GM18873 (cell line): ENCODE measurements at regions not wholly inside any gene's neighbourhood (a gene's known extent, or its start where the extent isn't known, plus 50 kb on each side); places are given as distances from the start of the nearest gene placed in this dataset.
A peak's percentile ranks its signal among the peaks of the same experiment; 100 is the strongest.

Experiments used
- ATAC-seq: cut with Tn5 transposase; IDR thresholded peaks from one replicate; pipeline ENCODE4 v1.9.1; 2021; ENCODE audit warnings: mild to moderate bottlenecking, moderate library complexity, moderate number of reproducible peaks; ENCODE audit not compliant: unreplicated experiment, low FRiP score

DNA sequence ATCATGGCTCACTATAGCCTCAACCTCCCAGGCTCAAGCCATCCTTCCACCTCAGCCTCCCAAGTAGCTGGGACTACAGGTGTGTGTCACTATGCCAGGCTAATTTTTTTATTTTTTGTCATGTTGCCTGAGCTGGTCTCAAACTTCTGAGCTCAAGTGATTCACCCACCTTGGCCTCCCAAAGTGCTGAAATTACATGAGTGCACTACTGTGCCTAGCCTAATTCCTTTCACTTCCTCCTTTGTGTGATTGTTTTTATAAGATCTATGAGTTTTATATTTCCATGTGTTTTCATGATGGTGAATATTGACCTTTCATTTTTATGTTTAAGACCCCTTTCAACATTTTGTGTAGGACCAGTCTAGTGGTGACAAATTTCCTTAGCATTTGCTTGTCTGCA, 55.2 kb upstream of the IL12B start:
- ATAC-seq, result no peak

DNA sequence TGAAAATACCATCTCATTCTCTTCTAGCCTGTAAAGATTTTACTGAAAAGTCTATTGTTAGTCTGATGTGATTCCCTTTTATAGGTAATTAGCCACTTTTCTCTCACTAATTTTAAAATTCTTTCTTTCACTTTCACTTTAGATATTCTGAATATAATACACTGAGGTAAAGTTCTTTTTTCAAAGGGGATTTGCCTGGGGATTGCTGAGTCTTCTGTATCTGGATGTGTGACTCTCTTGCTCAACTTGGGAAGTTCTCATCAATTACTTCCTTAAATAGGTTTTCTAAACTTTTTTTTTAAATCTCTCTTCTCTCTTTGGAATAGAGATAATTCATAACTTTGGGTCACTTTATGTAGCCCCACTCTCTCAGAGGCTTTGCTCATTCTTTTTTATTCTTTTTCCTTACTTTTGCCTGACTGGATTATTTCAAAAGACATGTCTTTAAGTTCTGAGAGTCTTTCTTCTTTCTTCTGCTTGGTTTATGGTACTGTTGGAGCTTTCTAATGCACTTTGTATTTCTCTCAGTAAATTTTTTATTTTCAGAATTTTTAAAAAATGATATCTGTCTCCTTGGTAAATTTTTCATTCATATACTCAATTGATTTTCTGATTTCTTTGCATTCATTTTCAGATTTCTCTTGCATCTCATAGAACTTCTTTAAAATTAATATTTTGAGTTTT, 55.9 kb upstream of the IL12B start:
- no peak for ATAC-seq

DNA sequence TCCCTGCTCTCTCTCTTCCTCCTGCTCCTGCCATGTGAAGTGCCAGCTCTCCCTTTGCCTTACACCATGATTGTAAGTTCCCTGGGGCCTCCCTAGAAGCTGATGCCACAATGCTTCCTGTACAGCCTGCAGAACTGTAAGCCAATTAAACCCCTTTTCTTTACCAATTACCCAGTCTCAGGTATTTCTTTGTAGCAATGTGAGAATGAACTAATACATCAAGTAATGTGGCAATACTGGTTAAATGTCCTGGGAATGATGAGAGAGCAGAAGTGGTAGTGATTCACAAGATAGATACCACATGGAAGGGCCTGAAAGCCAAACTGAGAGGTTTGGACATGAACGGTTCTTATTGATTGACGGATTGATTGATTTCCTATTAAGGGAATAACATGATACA, 62.6 kb upstream of the IL12B start:
- ATAC-seq, result no peak

DNA sequence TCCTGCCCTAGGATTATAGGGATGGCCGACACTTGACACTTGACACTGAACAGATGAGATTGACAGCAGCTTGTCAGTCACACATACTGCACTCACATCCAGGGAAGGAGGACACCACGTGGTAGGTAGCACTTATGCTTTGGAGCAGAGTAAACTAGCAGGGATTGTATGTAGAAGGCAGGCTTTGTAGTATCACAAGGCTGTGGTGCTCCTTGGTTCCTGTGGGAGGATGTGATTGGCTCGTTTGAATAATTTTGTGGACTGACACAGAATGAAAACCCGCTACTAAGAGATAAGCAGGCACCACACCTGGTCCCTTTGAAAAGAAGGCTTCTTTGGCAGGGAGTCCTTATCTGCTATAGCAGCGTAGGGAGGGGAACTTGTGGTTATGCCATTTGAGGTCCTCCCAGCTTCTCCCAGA, 63.6 kb upstream of the IL12B start:
- ATAC-seq, result no peak

- no peak for ATAC-seq
These were observed 64.9 kb upstream of the IL12B start for GRCh38 chr5:159395202-159395601.

DNA sequence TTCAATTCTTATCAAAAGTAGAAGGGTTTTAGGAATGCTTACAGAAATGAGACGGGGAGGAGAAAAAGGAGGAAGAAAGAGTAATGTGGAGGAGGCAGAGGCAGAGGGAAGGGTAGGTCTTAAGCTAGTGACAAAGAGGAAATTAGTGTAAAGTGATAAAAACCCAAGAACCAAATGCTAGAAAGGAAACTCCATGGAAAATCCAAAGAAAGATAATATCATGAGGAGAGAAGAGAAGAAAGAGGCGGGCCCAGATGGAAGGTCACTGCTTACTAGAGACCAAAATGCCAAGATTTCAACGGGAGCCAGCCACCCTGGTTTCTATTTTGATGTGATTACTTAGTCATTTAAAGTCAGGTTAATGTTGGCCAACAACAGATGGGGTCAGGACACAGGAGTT, 68.6 kb upstream of the IL12B start:
- no peak for ATAC-seq

DNA sequence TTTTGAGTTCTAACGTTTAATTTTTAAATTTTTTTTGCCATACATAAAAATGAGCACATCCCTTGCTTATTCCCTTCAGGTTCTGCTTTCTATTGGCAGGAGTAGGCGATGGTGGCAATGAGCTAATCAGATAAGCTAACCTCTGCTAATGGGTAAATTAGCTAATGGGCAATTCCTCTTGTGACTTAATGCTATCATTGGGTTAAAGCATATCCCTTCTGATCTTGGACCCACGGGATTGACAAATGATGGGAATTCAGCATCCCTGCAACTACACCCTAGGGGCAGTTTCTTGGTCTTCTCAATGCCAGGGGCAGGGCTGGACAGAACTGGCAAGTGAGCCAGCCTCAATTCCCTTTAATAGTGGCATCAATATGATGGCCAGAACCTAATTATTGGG, 70.2 kb upstream of the IL12B start:
- ATAC-seq, result no peak

DNA sequence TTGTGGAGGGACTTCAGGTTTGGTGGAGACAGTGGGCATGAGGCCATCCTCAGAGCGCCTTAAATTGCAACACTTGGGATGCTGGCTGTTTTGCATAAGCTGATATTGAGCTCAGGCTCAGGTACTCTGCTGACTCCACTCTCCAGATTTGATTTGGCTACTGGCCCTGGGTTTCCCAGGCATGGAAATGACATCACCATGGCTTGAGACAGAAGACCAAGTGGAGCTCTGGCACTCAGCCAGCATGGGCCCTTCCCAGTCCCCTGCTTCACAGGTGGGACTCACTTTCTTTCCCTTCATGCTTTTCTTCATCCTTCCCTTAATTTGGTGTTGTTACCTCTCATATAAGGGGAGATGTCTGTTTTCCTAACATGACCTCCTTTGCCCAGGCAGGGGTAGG, 72.0 kb upstream of the IL12B start:
- no peak for ATAC-seq

DNA sequence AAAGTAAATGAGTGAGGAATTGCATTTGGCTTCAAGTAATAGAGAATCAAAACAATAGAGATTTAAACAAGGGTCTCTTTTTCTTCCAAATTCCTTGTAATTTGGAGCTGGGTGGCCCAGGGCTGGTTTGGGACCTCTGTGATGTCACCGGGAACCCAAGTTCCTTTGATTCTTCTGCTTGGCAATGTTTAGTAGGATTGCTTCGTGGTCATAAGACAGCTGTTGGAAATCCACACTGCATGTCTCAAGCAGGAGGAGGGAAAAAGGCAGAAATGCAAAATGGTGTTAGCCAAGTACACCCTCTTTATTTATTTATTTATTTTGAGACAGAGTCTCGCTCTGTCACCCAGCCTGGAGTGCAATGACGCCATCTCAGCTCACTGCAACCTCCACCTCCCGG, 72.6 kb upstream of the IL12B start:
- no peak for ATAC-seq

DNA sequence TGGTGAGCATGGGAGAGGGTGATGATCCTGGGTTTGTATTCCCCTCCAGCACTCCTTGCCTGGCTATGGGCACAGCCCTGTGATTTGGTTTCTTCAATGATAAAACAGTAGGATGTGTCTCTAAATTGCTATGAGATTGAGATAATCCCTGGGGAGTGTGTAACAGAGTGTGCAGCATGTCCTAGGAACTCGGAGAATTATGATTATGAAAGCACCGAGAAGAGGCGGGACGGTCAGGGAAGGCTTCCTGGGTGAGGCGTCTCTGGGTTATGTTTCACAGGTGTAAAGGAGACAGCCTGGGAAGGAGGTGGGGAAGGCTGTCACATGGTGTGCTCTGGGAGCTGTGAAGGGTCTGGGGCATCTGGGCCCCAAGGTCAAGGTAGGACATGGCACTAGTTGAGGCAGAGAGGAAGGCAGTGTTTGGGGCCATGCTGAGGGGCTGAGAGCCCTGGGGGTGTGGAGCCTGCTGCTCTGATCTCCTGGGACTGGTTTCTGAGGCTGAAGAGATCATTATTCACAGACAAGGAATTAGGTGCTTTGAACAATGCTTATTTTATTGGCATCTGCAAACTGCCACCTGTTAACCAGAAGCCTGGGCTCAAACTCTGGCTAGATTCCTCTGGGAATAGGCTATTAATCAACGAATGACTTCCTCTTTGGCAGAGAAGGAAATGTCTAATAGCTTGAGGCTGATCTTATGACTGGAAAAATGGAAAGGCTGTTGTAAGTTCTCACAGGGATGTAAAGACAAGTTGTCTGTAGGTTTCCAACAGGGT, 73.8 kb upstream of the IL12B start:
- ATAC-seq, result no peak

DNA sequence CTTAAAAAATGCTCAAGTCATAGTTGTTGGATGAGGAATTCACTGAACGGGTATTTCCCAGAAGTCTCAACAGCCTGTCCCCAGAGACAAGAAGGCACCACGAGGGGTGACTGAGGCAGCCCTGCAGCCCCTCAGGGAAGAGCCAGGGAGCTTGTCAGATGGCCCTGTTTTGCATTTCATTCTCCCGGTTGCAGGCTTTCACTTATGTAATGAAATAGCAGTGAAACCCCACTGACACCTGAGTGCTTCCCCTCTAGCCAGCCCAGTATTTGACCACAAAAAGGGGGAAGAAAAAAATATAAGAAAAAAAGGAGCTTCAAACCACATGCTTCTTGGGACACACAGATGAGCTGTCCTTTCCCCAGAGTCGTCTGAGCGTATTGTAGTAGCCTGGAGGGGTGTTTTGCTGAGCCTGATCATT, 75.3 kb upstream of the IL12B start:
- peak; percentile 54 for ATAC-seq

DNA sequence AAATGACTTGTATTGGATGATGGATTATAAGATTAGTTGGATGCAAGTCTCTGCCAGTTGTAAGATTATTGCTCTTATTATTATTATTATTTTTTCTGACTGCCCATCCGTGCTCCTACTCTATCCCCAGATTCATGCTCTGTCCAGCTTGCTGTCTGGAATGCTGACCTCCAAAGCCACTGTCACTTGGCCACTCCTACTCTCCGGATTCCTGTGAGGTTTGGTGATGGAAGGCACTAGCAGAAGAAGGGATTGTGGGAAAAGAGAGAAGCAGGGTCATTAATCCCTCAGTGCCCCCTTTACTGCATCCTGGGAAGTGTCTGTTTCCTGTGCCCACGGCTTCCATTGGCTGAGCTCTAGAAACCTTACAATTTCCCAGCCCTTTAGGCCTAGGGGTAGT, 76.3 kb upstream of the IL12B start:
- no peak for ATAC-seq

GRCh38 chr5:159409801-159410200, 79.5 kb upstream of the IL12B start:
- ATAC-seq, result peak; percentile 44

DNA sequence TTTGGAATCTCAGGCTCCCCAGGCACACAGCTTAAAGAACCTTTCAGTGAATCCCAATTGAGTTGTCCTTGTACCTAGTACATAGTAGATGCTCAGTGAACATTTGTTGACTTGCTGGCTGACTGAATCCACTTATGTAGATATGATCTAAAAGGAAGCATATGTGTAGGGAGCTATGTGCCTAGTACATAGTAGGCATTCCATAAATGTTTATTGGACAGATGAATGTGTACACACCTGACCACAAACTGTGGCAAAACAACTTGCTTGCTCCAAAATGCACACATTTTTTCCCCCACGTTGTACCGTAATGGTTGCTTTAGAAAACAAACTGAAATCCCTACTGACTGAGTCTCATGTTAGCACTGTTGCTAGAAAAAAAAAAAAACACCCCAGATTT, 80.2 kb upstream of the IL12B start:
- ATAC-seq, result no peak

- ATAC-seq, result no peak
These were observed 80.8 kb upstream of the IL12B start for GRCh38 chr5:159411115-159411514.

- ATAC-seq, result peak; percentile 62
These were observed 82.2 kb upstream of the IL12B start for GRCh38 chr5:159412284-159413046.

DNA sequence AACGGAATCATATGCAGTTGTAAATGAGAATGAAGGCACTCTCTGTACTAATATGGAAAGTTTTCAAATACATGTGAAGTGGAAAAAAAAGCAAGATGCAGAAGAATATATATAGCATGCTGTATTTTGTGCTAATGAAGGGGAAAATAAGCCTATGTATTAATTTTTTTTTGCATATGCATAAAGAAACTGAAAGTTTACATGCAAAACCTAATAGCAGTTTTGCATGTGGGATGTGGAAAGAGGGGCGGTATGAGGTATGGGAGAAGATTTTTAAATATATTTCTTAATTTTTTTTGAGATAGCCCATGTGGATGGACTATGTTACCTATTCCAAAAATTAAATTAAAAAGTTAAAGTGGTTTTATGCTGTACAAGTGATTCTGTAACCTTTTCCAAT, 83.7 kb upstream of the IL12B start:
- ATAC-seq, result no peak

- ATAC-seq, result no peak
These were observed 85.1 kb upstream of the IL12B start for GRCh38 chr5:159415301-159415937.

DNA sequence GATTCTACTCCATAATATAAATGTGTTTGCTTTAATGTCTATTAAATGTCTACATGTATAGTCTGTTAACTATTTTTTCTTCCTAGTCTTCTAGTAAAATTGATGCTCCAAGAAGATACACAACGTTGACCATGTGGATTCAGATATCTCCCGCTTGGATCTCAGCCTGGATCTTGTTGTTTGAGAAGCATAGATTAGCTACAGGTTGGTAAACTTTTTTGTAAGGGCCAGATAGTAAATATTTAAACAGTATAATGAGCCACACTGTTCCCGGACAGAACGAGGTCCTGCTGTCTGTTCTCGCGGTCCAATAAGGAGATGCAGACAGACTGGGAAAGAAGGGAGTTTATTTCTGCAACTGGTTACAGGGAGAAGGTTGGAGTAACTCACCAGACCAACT, 86.2 kb upstream of the IL12B start:
- no peak for ATAC-seq

DNA sequence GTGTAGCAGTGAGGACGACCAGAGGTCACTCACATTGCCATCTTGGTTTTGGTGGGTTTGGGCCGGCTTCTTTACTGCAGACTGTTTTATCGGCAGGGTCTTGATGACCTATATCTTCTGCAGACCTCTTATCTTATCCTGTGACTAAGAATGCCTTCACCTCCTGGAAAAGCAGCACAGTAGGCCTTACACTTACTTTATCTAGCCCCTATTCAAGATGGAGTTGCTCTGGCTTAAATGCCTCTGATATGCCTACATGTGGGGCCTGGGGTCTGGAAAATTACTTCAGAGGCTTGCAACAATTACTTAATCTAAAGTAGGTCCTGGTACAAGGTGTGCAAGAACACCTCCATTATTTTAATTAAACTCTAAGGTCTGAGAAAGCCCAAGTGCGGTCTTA, 86.9 kb upstream of the IL12B start:
- no peak for ATAC-seq

GRCh38 chr5:159419576-159419975, 89.3 kb upstream of the IL12B start:
- ATAC-seq, result no peak
